GM23338 (cell line): ENCODE measurements at regions not wholly inside any gene's neighbourhood (a gene's known extent, or its start where the extent isn't known, plus 50 kb on each side); places are given as distances from the start of the nearest gene placed in this dataset.

Experiments used
- ATAC-seq: fragments of 200-7000 bp; cut with Tn5 transposase; 3 replicates; pipeline ENCODE4 v1.9.1; 2020
- DNase-seq: peaks from one replicate; pipeline ENCODE4 v3.0.0-alpha.2; 2015; ENCODE audit warnings: low spot score
- H2AFZ ChIP-seq: fragments of 200-600 bp; sonication (generic); 2 replicates; pipeline ENCODE4 v1.8.0; 2016; ENCODE audit warnings: antibody characterized with exemption, mild to moderate bottlenecking, moderate library complexity
- H3F3A ChIP-seq: fragments of 200-600 bp; sonication (generic); replicated peaks from 2 replicates; pipeline ENCODE4 v1.8.0; 2017; ENCODE audit warnings: antibody characterized with exemption, mixed run types, low read depth
- H3K27ac ChIP-seq: fragments of 200-600 bp; sonication (generic); 2 replicates; pipeline ENCODE4 v1.6.1; 2016; ENCODE audit warnings: low read depth
- H3K27me3 ChIP-seq: fragments of 200-600 bp; sonication (generic); 2 replicates; pipeline ENCODE4 v1.8.0; 2016; ENCODE audit warnings: mild to moderate bottlenecking, mixed run types, moderate library complexity; ENCODE audit not compliant: insufficient read depth
- H3K36me3 ChIP-seq: fragments of 200-600 bp; sonication (generic); 2 replicates; pipeline ENCODE4 v1.8.0; 2016; ENCODE audit warnings: mild to moderate bottlenecking; ENCODE audit not compliant: insufficient read depth
- H3K4me1 ChIP-seq: fragments of 200-600 bp; sonication (generic); 2 replicates; pipeline ENCODE4 v1.8.0; 2016; ENCODE audit warnings: mild to moderate bottlenecking, moderate library complexity; ENCODE audit not compliant: insufficient read depth
- H3K4me2 ChIP-seq: fragments of 200-600 bp; sonication (generic); 2 replicates; pipeline ENCODE4 v1.7.1; 2017; ENCODE audit warnings: mixed run types
- H3K4me3 ChIP-seq: fragments of 200-600 bp; sonication (generic); 2 replicates; pipeline ENCODE4 v1.6.1; 2016; ENCODE audit warnings: mixed run types
- H3K79me2 ChIP-seq: fragments of 200-600 bp; sonication (generic); replicated peaks from 2 replicates; pipeline ENCODE4 v1.8.0; 2017; ENCODE audit warnings: mild to moderate bottlenecking; ENCODE audit not compliant: insufficient read depth
- H3K9me2 ChIP-seq: fragments of 200-600 bp; sonication (generic); 2 replicates; pipeline ENCODE4 v1.8.0; 2017; ENCODE audit not compliant: insufficient read depth
- H4K20me1 ChIP-seq: fragments of 200-600 bp; sonication (generic); replicated peaks from 2 replicates; pipeline ENCODE4 v1.8.0; 2017; ENCODE audit warnings: mild to moderate bottlenecking; ENCODE audit not compliant: insufficient read depth
- H3K27ac Mint-ChIP-seq: 2 replicates; pipeline ENCODE4 v1.8.0; 2020; ENCODE audit warnings: inconsistent platforms, mild to moderate bottlenecking, moderate library complexity, mixed read lengths
- H3K27me3 Mint-ChIP-seq: 3 replicates; pipeline ENCODE4 v1.8.0; 2022; ENCODE audit warnings: low read depth, mild to moderate bottlenecking, moderate library complexity, mixed read lengths, inconsistent platforms; ENCODE audit not compliant: insufficient read depth, poor library complexity
- H3K36me3 Mint-ChIP-seq: 3 replicates; pipeline ENCODE4 v1.8.0; 2021; ENCODE audit warnings: low read depth, mild to moderate bottlenecking, inconsistent platforms, moderate library complexity, mixed read lengths
- H3K4me1 Mint-ChIP-seq: 3 replicates; pipeline ENCODE4 v1.8.0; 2020; ENCODE audit warnings: mild to moderate bottlenecking, inconsistent platforms, mixed read lengths
- H3K4me3 Mint-ChIP-seq: 3 replicates; pipeline ENCODE4 v1.8.0; 2021; ENCODE audit warnings: moderate library complexity, mild to moderate bottlenecking, inconsistent platforms, mixed read lengths
- H3K9me3 Mint-ChIP-seq: 3 replicates; pipeline ENCODE4 v1.8.0; 2020; ENCODE audit warnings: moderate library complexity, mild to moderate bottlenecking, inconsistent platforms, mixed read lengths
- JUNB ChIP-seq: IDR thresholded peaks from one replicate; pipeline ENCODE4 v1.6.1; 2016; ENCODE audit warnings: antibody characterized with exemption; ENCODE audit not compliant: unreplicated experiment
- NANOG ChIP-seq: IDR thresholded peaks from 2 replicates; pipeline ENCODE4 v1.6.1; 2016; ENCODE audit warnings: antibody characterized with exemption, borderline replicate concordance
- POLR2AphosphoS5 ChIP-seq: IDR thresholded peaks from 2 replicates; pipeline ENCODE4 v1.6.1; 2016; ENCODE audit warnings: antibody characterized with exemption, low read depth
- STAT1 ChIP-seq: IDR thresholded peaks from one replicate; pipeline ENCODE4 v1.6.1; 2016; ENCODE audit warnings: antibody characterized with exemption; ENCODE audit not compliant: unreplicated experiment
- ZNF114 ChIP-seq: fragments of 250-450 bp; sonication (Bioruptor Pico); IDR thresholded peaks from 2 replicates; pipeline ENCODE4 v1.5.0; 2020; ENCODE audit warnings: mild to moderate bottlenecking, moderate library complexity
- ZNF331 ChIP-seq: fragments of 250-450 bp; sonication (Bioruptor Pico); IDR thresholded peaks from 2 replicates; pipeline ENCODE4 v1.5.0; 2020; ENCODE audit warnings: low read depth, mild to moderate bottlenecking, moderate library complexity
- TF ChIP-seq, protein P1 (sequence below): IDR thresholded peaks from 2 replicates; pipeline ENCODE4 v1.6.1; 2016; ENCODE audit warnings: antibody characterized with exemption
- TF ChIP-seq, protein P2 (sequence below): IDR thresholded peaks from one replicate; pipeline ENCODE4 v1.6.1; 2018; ENCODE audit warnings: antibody characterized with exemption; ENCODE audit not compliant: unreplicated experiment

DNA sequence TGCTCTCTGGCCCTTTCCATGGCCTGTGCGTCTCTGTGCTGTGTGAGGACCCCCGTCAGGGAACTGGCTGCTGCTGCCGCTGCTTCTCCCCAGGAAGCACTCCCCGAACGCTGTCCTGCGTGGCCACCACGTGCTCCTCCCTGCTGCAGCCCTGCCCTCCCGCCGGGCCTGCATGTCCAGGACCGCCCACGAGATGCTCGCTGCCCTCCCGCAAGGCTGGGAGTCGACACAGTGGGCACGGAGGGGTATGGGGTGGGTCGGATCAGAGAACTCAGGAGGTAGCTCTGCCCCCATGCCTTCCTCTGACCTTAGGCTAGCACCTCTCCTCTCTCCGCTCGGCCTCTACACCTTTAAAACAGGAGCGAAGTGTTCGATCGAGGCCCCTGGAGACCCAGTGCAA lies 171.9 kb upstream of the AJAP1 start:
- H3K27me3 ChIP-seq: no peaks in the 10 kb centered on the region

DNA sequence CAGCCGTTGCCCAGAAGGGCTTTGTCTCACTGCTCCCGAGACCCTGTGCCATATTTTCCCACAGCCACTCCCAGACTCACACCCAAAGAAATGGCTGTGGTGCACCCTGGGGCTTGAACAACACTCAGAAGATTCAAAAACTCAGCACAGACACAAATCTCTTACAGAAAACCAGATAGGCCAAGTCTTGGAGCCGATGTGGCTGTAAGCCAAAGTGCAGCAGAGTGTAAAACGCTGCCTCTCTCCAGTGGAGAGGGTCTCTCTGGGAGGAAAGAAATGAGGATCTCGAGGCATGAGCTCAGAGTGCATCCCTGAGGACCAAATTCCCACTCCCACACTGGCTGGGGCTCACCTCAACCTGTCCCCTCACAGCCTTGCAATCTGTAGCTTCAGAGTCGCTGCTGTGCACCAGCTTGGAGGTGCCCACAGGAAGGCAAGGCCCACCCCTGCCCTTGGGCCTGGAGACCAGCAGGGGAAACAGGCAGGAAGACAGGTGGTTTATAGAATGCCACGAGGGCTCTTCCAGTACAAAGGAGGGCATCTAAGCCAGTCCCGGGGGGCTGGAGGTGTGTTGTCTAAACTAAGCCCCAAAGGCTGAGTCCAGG lies 171.3 kb upstream of the AJAP1 start:
- H3K9me3 Mint-ChIP-seq: peaks cover 97% of the 10 kb centered on the region
- H3K36me3 Mint-ChIP-seq: peaks cover 41% of the 10 kb centered on the region
- no peak overlapping the region for H3K4me3 Mint-ChIP-seq
- Histone ChIP-seq H3K27me3 (no peaks in the 10 kb centered on the region), H2AFZ (no peak overlapping the region), H3F3A (no peaks in the 10 kb centered on the region), H4K20me1 (no peaks in the 10 kb centered on the region), H3K79me2 (no peaks in the 10 kb centered on the region), H3K4me2 (no peak overlapping the region), H3K4me1 (no peaks in the 10 kb centered on the region), H3K4me3 (no peak overlapping the region), H3K9me2 (no peaks in the 10 kb centered on the region), H3K27ac (no peak overlapping the region), H3K36me3 (0 out of 2 replicates have a peak, but pooled peaks cover 4% of the 10 kb centered on the region)
- DNase-seq: no peak
- no peak for ATAC-seq
- H3K27me3 Mint-ChIP-seq: peaks cover 9% of the 10 kb centered on the region
- H3K4me1 Mint-ChIP-seq: no peaks in the 10 kb centered on the region; the same call in 2 of the 3 replicates
- H3K27ac Mint-ChIP-seq: no peak overlapping the region
- no peak for TF ChIP-seq ZNF331 (CRISPR knock-in tag)
- no peak for TF ChIP-seq NANOG
- no peak for TF ChIP-seq STAT1
- TF ChIP-seq POLR2AphosphoS5: no peak
- TF ChIP-seq JUNB: no peak
- TF ChIP-seq, protein P1, sequence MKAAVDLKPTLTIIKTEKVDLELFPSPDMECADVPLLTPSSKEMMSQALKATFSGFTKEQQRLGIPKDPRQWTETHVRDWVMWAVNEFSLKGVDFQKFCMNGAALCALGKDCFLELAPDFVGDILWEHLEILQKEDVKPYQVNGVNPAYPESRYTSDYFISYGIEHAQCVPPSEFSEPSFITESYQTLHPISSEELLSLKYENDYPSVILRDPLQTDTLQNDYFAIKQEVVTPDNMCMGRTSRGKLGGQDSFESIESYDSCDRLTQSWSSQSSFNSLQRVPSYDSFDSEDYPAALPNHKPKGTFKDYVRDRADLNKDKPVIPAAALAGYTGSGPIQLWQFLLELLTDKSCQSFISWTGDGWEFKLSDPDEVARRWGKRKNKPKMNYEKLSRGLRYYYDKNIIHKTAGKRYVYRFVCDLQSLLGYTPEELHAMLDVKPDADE: no peak

More for the DNA sequence above, 171.9 kb upstream of the AJAP1 start:
- no peak overlapping the region for H3K27ac ChIP-seq
- 0 out of 2 replicates have a peak, but pooled peaks cover 4% of the 10 kb centered on the region for H3K36me3 ChIP-seq
- Mint-ChIP-seq H3K4me1 (no peaks in the 10 kb centered on the region; the same call in 2 of the 3 replicates), H3K27ac (no peak overlapping the region), H3K9me3 (peaks cover 96% of the 10 kb centered on the region), H3K4me3 (no peak overlapping the region), H3K36me3 (peaks cover 42% of the 10 kb centered on the region), H3K27me3 (peaks cover 9% of the 10 kb centered on the region)
- H3F3A ChIP-seq: no peaks in the 10 kb centered on the region
- ATAC-seq: no peak
- TF ChIP-seq JUNB (no peak), STAT1 (no peak), ZNF114 (CRISPR knock-in tag) (no peak)
- TF ChIP-seq, protein P2, sequence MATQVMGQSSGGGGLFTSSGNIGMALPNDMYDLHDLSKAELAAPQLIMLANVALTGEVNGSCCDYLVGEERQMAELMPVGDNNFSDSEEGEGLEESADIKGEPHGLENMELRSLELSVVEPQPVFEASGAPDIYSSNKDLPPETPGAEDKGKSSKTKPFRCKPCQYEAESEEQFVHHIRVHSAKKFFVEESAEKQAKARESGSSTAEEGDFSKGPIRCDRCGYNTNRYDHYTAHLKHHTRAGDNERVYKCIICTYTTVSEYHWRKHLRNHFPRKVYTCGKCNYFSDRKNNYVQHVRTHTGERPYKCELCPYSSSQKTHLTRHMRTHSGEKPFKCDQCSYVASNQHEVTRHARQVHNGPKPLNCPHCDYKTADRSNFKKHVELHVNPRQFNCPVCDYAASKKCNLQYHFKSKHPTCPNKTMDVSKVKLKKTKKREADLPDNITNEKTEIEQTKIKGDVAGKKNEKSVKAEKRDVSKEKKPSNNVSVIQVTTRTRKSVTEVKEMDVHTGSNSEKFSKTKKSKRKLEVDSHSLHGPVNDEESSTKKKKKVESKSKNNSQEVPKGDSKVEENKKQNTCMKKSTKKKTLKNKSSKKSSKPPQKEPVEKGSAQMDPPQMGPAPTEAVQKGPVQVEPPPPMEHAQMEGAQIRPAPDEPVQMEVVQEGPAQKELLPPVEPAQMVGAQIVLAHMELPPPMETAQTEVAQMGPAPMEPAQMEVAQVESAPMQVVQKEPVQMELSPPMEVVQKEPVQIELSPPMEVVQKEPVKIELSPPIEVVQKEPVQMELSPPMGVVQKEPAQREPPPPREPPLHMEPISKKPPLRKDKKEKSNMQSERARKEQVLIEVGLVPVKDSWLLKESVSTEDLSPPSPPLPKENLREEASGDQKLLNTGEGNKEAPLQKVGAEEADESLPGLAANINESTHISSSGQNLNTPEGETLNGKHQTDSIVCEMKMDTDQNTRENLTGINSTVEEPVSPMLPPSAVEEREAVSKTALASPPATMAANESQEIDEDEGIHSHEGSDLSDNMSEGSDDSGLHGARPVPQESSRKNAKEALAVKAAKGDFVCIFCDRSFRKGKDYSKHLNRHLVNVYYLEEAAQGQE: no peak
- H3K4me1 ChIP-seq: no peaks in the 10 kb centered on the region
- no peaks in the 10 kb centered on the region for H3K9me2 ChIP-seq
- DNase-seq: no peak
- H3K4me3 ChIP-seq: no peak overlapping the region
- no peak overlapping the region for H2AFZ ChIP-seq
- no peaks in the 10 kb centered on the region for H4K20me1 ChIP-seq
- no peak overlapping the region for H3K4me2 ChIP-seq
- H3K79me2 ChIP-seq: no peaks in the 10 kb centered on the region
